ENCODE measurements at regions not wholly inside any gene's neighbourhood (a gene's known extent, or its start where the extent isn't known, plus 50 kb on each side); places are given as distances from the start of the nearest gene placed in this dataset.

- TF ChIP-seq CTCF (IDR thresholded peaks at IDR 0.05 in 2 of 3, conservative IDR thresholded peaks at IDR 0.05 in 1 of 3; ENCODE audit: insufficient read depth in 2 of 3, low read depth in 1 of 3, low read length in 3 of 3) (no peak), ZZZ3 (IDR thresholded peaks at IDR 0.05) (no peak), ZNF408 (CRISPR knock-in tag; IDR thresholded peaks at IDR 0.05; ENCODE audit: low read depth) (no peak), GATA2 (CRISPR knock-in tag; IDR thresholded peaks at IDR 0.05) (no peak)
These were observed 68.6 kb upstream of the MEOX2 start for GRCh38 chr7:15755061-15755460.
